Lower leg skin (tissue), 4 donors: ENCODE measurements at regions not wholly inside any gene's neighbourhood (a gene's known extent, or its start where the extent isn't known, plus 50 kb on each side); places are given as distances from the start of the nearest gene placed in this dataset.

ENCODE experiments used
- DNase-seq, 2 donors: peaks; one replicate each; pipeline ENCODE4 v3.0.0-alpha.2; 2019; ENCODE audit warnings: low spot score in 2 of 2
- H3K4me3 ChIP-seq: fragments of 200-600 bp; sonication (generic); 2 replicates; pipeline ENCODE4 v1.5.1; 2017; ENCODE audit warnings: mild to moderate bottlenecking, low read depth; ENCODE audit not compliant: poor library complexity, severe bottlenecking
- POLR2A ChIP-seq, 2 donors: fragments of 450-650 bp; IDR thresholded peaks; one replicate each; pipeline ENCODE4 v1.6.1; 2016 to 2017; ENCODE audit warnings: antibody characterized with exemption in 2 of 2, mild to moderate bottlenecking in 1 of 2, moderate library complexity in 1 of 2
- WGBS, 2 donors: methylation state at CpG; one replicate each; pipeline ENCODE4 v1.1.5; 2018; 5-methylcytosine and 5-hydroxymethylcytosine counted together
- intact Hi-C: fragments of 100-400 bp; cut with DNase I; formaldehyde crosslinking; loops from one replicate; pipeline ENCODE4 v1.15.0; 2023; ENCODE audit warnings: low total_unique reads
- TF ChIP-seq, protein P1 (sequence below), 3 donors: fragments of 450-650 bp; IDR thresholded peaks; one replicate each; pipeline ENCODE4 v1.5.1; 2016; ENCODE audit warnings: antibody characterized with exemption in 3 of 3, mild to moderate bottlenecking in 3 of 3, moderate library complexity in 2 of 3

- TF ChIP-seq, protein P1, sequence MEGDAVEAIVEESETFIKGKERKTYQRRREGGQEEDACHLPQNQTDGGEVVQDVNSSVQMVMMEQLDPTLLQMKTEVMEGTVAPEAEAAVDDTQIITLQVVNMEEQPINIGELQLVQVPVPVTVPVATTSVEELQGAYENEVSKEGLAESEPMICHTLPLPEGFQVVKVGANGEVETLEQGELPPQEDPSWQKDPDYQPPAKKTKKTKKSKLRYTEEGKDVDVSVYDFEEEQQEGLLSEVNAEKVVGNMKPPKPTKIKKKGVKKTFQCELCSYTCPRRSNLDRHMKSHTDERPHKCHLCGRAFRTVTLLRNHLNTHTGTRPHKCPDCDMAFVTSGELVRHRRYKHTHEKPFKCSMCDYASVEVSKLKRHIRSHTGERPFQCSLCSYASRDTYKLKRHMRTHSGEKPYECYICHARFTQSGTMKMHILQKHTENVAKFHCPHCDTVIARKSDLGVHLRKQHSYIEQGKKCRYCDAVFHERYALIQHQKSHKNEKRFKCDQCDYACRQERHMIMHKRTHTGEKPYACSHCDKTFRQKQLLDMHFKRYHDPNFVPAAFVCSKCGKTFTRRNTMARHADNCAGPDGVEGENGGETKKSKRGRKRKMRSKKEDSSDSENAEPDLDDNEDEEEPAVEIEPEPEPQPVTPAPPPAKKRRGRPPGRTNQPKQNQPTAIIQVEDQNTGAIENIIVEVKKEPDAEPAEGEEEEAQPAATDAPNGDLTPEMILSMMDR (IDR thresholded peaks at IDR 0.05), result no peak
- TF ChIP-seq POLR2A (IDR thresholded peaks at IDR 0.05), result no peak
- H3K4me3 ChIP-seq, result no peak overlapping the region
- DNase-seq, result no peak
- 49 to 56% methylated on average over 1 of the region's 1 CpG for WGBS, 2 donors
- intact Hi-C loops, result no loop called here
These were observed 138.4 kb upstream of the KCNMB2 start for GRCh38 chr3:178397836-178398235.

DNA sequence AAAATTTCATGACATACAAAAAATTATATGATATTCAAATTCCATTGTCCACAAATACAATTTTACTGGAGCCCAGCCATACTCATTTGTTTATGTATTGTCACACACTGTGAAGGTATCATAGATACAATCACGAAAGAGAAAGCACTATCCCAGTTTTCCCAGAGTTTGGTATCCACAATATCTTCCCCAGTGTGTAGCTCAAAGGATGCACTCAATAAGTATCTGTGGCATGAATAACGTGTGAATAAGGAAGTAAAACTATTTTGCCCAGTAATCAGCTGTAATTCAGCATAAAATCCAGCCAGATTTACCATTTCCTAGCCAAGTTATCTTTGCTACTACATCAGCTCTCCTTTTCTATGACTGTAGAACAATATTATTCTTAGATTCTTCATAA, 131.3 kb upstream of the KCNMB2 start:
- WGBS, 2 donors, result 28 to 33% methylated on average over 2 of the region's 2 CpGs
- DNase-seq, result no peak
- intact Hi-C loops, result no loop called here
- TF ChIP-seq, protein P1 (IDR thresholded peaks at IDR 0.05), result no peak
- no peak for TF ChIP-seq POLR2A (IDR thresholded peaks at IDR 0.05)
- H3K4me3 ChIP-seq, result no peak overlapping the region

DNA sequence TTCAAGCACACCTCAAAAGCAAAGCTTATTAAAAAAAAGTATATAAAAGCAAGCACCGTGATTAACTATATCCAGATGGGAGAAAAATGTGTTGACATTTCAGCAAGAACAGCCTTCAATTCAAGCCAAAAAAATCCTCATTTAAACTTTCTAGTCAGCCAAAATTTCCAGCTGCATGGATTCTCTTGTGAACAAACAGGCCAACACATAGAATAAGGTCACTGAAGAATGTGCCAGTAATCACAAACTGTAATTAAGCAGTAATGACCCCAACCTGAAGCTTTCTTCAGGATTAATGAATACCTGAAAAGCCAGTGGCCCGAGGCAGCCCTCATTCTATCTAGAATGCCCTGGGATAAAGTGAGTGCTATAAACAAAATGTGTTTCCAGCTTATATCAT, 130.7 kb upstream of the KCNMB2 start:
- DNase-seq, result no peak
- 44 to 51% methylated on average over 2 of the region's 2 CpGs for WGBS, 2 donors
- intact Hi-C loops, result no loop called here
- H3K4me3 ChIP-seq, result no peak overlapping the region
- TF ChIP-seq POLR2A (IDR thresholded peaks at IDR 0.05), result no peak
- TF ChIP-seq, protein P1 (IDR thresholded peaks at IDR 0.05), result no peak

DNA sequence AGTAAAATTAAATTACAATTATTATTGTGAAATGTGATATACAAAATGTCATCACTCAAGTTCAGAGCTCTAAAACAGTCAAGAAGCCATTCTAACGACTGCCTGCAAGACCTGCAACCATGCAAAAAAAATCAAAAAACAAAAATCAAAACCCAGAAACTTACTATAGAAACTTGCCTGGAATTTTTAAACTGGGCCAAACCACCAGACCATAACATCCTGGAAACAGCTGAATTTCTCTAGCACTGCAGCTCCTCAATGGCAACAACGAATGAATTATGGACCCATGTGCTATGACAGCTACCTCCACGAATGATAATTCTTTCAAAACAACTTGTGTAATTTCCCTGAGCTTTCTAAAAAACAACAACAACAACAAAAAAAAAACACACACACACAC, 130.0 kb upstream of the KCNMB2 start:
- DNase-seq, result no peak
- TF ChIP-seq, protein P1 (IDR thresholded peaks at IDR 0.05), result no peak
- TF ChIP-seq POLR2A (IDR thresholded peaks at IDR 0.05), result no peak
- WGBS, 2 donors, result 44 to 55% methylated on average over 3 of the region's 3 CpGs
- H3K4me3 ChIP-seq, result no peak overlapping the region
- intact Hi-C loops, result no loop called here

GRCh38 chr3:178415384-178415783, 120.9 kb upstream of the KCNMB2 start:
- no peak for DNase-seq
- TF ChIP-seq, protein P1 (IDR thresholded peaks at IDR 0.05), result no peak
- no peak for TF ChIP-seq POLR2A (IDR thresholded peaks at IDR 0.05)
- H3K4me3 ChIP-seq, result no peak overlapping the region
- intact Hi-C loops, result no loop called here
- 91 to 93% methylated on average over 8 of the region's 8 CpGs for WGBS, 2 donors

DNA sequence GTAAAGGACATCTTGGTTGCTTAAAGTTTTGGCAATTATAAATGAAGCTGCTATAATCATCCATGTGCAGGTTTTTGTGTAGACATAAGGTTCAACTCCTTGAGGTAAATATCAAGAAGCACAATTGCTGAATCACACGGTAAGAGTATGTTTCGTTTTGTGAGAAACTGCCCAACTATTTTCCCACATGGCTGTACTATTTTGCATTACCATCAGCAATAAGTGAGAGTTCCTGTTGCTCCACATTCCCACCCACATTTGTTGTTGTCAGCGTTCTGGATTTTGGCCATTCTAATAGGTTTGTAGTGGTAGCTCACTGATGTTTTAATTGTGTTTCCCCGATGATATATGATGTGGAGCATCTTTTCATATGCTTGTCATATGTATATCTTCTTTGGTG, 118.5 kb upstream of the KCNMB2 start:
- no peak for TF ChIP-seq POLR2A (IDR thresholded peaks at IDR 0.05)
- TF ChIP-seq, protein P1 (IDR thresholded peaks at IDR 0.05), result no peak
- no peak overlapping the region for H3K4me3 ChIP-seq
- intact Hi-C loops, result no loop called here
- 91 to 92% methylated on average over 4 of the region's 4 CpGs for WGBS, 2 donors
- DNase-seq, result no peak
